ENCODE measurements at regions not wholly inside any gene's neighbourhood (a gene's known extent, or its start where the extent isn't known, plus 50 kb on each side); places are given as distances from the start of the nearest gene placed in this dataset.

GRCh38 chr13:73321043-73321442 lies 262.2 kb downstream of the KLF5 start:
- Histone ChIP-seq H2BK5ac (ENCODE audit: low read depth, low read length, poor library complexity, severe bottlenecking) (no peak overlapping the region), H2BK15ac (ENCODE audit: low read depth, low read length) (no peak overlapping the region), H3K4me3 (ENCODE audit: insufficient read depth, low read depth, low read length) (no peak overlapping the region), H4K91ac (ENCODE audit: insufficient read depth, low read depth, low read length) (no peak overlapping the region), H2BK20ac (ENCODE audit: low read depth, low read length) (no peak overlapping the region), H3K27me3 (ENCODE audit: control insufficient read depth, insufficient read depth, low read length) (no peaks in the 10 kb centered on the region), H3K56ac (ENCODE audit: extremely low read depth, insufficient read depth, low read length) (no peak overlapping the region), H3K4me2 (ENCODE audit: low read depth, low read length) (no peak overlapping the region), H3K9ac (ENCODE audit: low read depth, low read length) (no peak overlapping the region), H2AFZ (replicated peaks; ENCODE audit: low read length, poor library complexity) (no peak overlapping the region), H3K9me1 (ENCODE audit: insufficient read depth, low read length) (no peaks in the 10 kb centered on the region), H3K27ac (ENCODE audit: insufficient read depth, low read length) (no peak overlapping the region), H4K8ac (ENCODE audit: low read depth in 2 of 2, low read length in 2 of 2) (no peak overlapping the region), H2AK5ac (ENCODE audit: low read depth, low read length) (no peak overlapping the region), H2BK120ac (ENCODE audit: low read depth, low read length) (no peak overlapping the region), H4K20me1 (ENCODE audit: insufficient read depth, low read length) (no peaks in the 10 kb centered on the region), H3K79me1 (ENCODE audit: low read depth in 1 of 2, low read length in 2 of 2) (no peaks in the 10 kb centered on the region), H3K4ac (ENCODE audit: low read depth, low read length) (no peak overlapping the region), H2AK9ac (replicated peaks; ENCODE audit: low read depth, low read length, poor library complexity) (no peak overlapping the region), H3K18ac (ENCODE audit: low read depth, low read length) (no peak overlapping the region), H3K14ac (replicated peaks; ENCODE audit: low read depth, low read length) (no peak overlapping the region), H4K5ac (ENCODE audit: low read depth, low read length) (no peak overlapping the region), H3K36me3 (ENCODE audit: control insufficient read depth, insufficient read depth, low read length) (no peaks in the 10 kb centered on the region), H3K4me1 (ENCODE audit: control insufficient read depth, insufficient read depth, low read length) (no peaks in the 10 kb centered on the region), H3K9me3 (ENCODE audit: control insufficient read depth, insufficient read depth, low read length) (no peaks in the 10 kb centered on the region), H3K23ac (ENCODE audit: low read depth, low read length) (no peak overlapping the region)
- CTCF ChIA-PET = interaction anchor here (0.7 kb wide), 1 partner anchor 44 kb away, joined by 3 read pairs; no protein-coding TSS in a partner anchor
- dilution Hi-C loops (cut with HindIII; ENCODE audit: low sequenced_read_pairs, unreplicated experiment) (no loop called here), in situ Hi-C loops (cut with MboI; ENCODE audit: low sequenced_read_pairs) (no loop called here), intact Hi-C loops (cut with micrococcal nuclease) (no loop called here)
- BruUV-seq (replicated peaks) = no TSS peak
- ATAC-seq (ENCODE audit: low read depth) = no peak
- no peak for TF ChIP-seq MAFK (IDR thresholded peaks at IDR 0.05; ENCODE audit: low read depth, low read length)
- no peak for TF ChIP-seq NFE2L2 (IDR thresholded peaks at IDR 0.05; ENCODE audit: low read depth, low read length)
- TF ChIP-seq CHD1 (IDR thresholded peaks at IDR 0.05; ENCODE audit: low read depth, low read length) = no peak
- no peak for TF ChIP-seq RCOR1 (IDR thresholded peaks at IDR 0.05; ENCODE audit: insufficient replicate concordance, low read length)
- no peak for TF ChIP-seq MAZ (IDR thresholded peaks at IDR 0.05; ENCODE audit: borderline replicate concordance, low read depth, low read length)
- no peak for TF ChIP-seq CEBPB (IDR thresholded peaks at IDR 0.05; ENCODE audit: low read depth, low read length)
- WGBS, 2 experiments (ENCODE audit: extremely low coverage in 2 of 2, insufficient read length in 1 of 2) = no CpG with 5 or more reads among the region's 2 CpGs
- POLR2A ChIA-PET (ENCODE audit: unreplicated experiment) = no interaction called here
- no peak for DNase-seq
